Lower lobe of right lung (tissue), 2 donors: ENCODE measurements at regions not wholly inside any gene's neighbourhood (a gene's known extent, or its start where the extent isn't known, plus 50 kb on each side); places are given as distances from the start of the nearest gene placed in this dataset.

ENCODE experiments used
- ATAC-seq, 2 donors: fragments of 200-7000 bp; cut with Tn5 transposase; one replicate each; pipeline ENCODE4 v1.9.1; 2020 to 2022; ENCODE audit warnings: mild to moderate bottlenecking in 2 of 2, moderate library complexity in 2 of 2
- DNase-seq: peaks from one replicate; pipeline ENCODE4 v3.0.0-alpha.2; 2020
- H3K27ac ChIP-seq: fragments of 200-600 bp; one replicate; pipeline ENCODE4 v1.8.0; 2022
- H3K27me3 ChIP-seq: fragments of 200-600 bp; one replicate; pipeline ENCODE4 v1.8.0; 2022; ENCODE audit warnings: low read depth
- H3K36me3 ChIP-seq: fragments of 200-600 bp; one replicate; pipeline ENCODE4 v1.8.0; 2022; ENCODE audit warnings: mild to moderate bottlenecking
- H3K4me1 ChIP-seq: fragments of 200-600 bp; one replicate; pipeline ENCODE4 v1.8.0; 2022
- H3K4me3 ChIP-seq: fragments of 200-600 bp; one replicate; pipeline ENCODE4 v1.8.0; 2022; ENCODE audit warnings: mild to moderate bottlenecking
- H3K9me3 ChIP-seq: fragments of 200-600 bp; one replicate; pipeline ENCODE4 v1.8.0; 2022
- intact Hi-C: fragments of 100-400 bp; cut with DNase I; formaldehyde crosslinking; loops from one replicate; pipeline ENCODE4 v1.11.0; 2022
- TF ChIP-seq, protein P1 (sequence below): fragments of 200-600 bp; IDR thresholded peaks from one replicate; pipeline ENCODE4 v1.8.0; 2022; ENCODE audit warnings: antibody characterized with exemption, mild to moderate bottlenecking
- donor health status: DM: no; HTN: yes; CAD: no; lungs with severe emphysema.

DNA sequence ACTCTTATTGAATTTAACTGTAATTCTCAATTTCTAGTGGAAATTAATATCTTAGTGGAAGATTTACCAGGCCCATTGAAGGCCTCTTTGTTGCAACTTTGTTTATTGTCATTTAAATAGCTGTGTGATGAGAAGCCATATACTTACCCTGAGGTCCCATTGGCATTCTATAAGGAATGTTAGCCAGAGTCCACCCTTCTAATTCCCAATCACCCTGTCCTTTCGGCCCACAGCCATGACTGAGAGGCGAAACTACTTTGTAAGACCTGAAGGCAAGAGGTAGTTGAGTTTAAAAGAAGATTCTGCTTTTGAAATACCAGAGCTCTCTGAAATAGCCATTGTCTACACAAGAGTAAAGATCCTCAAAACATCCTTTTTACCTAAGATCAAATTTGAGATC, 290.5 kb upstream of the RARB start:
- ATAC-seq (no peak), DNase-seq (no peak)
- H3K27me3 ChIP-seq, result no peaks in the 10 kb centered on the region
- H3K4me3 ChIP-seq, result no peak overlapping the region
- intact Hi-C loops, result no loop called here
- no peaks in the 10 kb centered on the region for H3K4me1 ChIP-seq
- H3K9me3 ChIP-seq, result no peaks in the 10 kb centered on the region
- no peaks in the 10 kb centered on the region for H3K36me3 ChIP-seq
- TF ChIP-seq, protein P1, sequence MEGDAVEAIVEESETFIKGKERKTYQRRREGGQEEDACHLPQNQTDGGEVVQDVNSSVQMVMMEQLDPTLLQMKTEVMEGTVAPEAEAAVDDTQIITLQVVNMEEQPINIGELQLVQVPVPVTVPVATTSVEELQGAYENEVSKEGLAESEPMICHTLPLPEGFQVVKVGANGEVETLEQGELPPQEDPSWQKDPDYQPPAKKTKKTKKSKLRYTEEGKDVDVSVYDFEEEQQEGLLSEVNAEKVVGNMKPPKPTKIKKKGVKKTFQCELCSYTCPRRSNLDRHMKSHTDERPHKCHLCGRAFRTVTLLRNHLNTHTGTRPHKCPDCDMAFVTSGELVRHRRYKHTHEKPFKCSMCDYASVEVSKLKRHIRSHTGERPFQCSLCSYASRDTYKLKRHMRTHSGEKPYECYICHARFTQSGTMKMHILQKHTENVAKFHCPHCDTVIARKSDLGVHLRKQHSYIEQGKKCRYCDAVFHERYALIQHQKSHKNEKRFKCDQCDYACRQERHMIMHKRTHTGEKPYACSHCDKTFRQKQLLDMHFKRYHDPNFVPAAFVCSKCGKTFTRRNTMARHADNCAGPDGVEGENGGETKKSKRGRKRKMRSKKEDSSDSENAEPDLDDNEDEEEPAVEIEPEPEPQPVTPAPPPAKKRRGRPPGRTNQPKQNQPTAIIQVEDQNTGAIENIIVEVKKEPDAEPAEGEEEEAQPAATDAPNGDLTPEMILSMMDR, result no peak
- H3K27ac ChIP-seq, result no peak overlapping the region

DNA sequence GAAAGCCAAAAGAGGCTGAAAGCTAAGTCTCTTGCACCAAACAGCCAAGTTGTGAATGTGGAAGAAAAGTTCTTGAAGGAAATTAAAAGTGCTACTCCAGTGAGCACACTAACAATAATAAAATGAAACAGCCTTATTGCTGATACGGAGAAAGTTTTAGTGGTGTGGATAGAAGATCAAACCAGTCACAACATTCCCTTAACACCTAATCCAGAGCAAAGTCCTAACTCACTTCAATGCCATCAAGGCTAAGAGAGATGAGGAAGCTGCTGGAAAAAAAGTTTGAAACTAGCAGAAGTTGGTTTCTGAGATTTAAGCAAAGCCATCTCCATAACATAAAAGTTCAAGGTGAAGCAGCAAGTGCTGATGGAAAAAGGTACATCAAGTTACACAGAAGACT, 288.8 kb upstream of the RARB start:
- TF ChIP-seq, protein P1, result no peak
- Histone ChIP-seq H3K27ac (no peak overlapping the region), H3K36me3 (no peaks in the 10 kb centered on the region), H3K4me3 (no peak overlapping the region), H3K27me3 (no peaks in the 10 kb centered on the region), H3K9me3 (no peaks in the 10 kb centered on the region), H3K4me1 (no peaks in the 10 kb centered on the region)
- intact Hi-C loops, result no loop called here
- ATAC-seq (no peak), DNase-seq (no peak)

DNA sequence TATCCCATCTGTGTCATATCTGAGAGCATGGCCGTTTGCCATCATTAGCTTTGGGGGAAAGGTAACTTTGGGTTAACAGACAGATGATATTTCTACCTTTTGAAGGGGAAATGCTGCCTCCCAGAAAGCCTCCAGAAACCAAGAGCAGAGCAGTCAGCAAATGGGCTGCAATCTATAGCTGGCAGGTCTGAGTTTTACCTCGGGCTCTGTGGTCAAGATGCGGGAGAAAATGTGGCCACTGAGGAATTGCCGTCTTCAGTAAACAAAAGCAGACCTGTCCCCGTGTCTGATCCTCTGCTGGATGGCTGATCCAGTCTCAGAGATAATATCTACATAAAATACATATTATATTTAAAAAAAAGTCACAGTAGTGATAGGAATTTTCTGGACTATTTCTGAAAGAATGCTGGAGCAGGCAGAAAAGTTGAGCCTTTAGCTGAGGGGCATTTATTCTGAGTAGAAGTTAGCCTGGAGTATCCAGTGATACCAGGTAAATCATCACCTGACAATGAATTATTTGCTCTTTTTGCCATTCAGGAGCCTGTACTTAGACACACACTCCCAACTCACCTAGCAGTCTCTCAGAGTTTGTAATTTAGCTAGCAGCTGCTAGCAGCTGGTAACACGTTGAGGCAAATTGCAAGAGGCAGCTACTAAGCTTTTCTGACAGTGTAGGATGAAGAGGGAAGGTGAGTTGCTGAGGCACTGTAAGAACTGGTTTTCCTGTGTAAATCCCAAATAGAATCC, 285.3 kb upstream of the RARB start:
- no peaks in the 10 kb centered on the region for H3K36me3 ChIP-seq
- no peaks in the 10 kb centered on the region for H3K4me1 ChIP-seq
- intact Hi-C loops, result no loop called here
- no peaks in the 10 kb centered on the region for H3K9me3 ChIP-seq
- ATAC-seq (no peak), DNase-seq (no peak)
- no peaks in the 10 kb centered on the region for H3K27me3 ChIP-seq
- TF ChIP-seq, protein P1, result no peak
- no peak overlapping the region for H3K4me3 ChIP-seq
- no peak overlapping the region for H3K27ac ChIP-seq

DNA sequence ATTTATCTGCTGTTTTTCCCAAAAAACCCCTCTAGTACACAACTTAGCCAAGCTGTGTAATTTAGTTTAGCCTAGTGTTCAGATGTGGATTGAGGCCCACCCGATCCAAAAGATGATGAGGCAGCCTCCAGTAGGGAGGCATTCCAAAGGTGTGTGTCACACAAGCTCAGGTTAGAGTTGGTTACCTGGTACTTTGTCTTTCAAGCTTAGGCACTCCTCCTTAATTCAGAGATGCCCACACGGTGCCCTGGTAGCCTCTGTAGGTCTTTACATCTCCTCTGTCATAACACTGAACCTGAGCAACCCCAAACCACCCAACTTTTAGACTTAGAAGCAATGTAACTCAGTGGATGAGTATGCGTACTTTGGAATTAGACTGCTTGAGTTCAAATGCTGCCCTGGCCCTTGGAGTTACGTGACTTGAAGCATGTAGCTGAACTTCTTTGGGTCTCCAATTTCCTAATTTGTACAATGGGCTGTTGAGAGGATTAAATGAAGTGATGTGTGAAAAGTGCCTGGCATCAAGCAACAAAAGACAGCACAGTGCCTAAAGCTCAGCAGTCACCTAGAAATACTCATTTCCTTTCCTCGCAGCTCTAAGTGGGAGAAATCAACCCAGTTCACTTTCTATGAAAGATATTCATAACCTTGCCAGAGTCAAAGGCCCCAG, 284.6 kb upstream of the RARB start:
- DNase-seq (no peak), ATAC-seq (no peak)
- TF ChIP-seq, protein P1, result no peak
- no peaks in the 10 kb centered on the region for H3K4me1 ChIP-seq
- H3K4me3 ChIP-seq, result no peak overlapping the region
- no peaks in the 10 kb centered on the region for H3K27me3 ChIP-seq
- no peaks in the 10 kb centered on the region for H3K9me3 ChIP-seq
- H3K36me3 ChIP-seq, result no peaks in the 10 kb centered on the region
- no peak overlapping the region for H3K27ac ChIP-seq
- intact Hi-C loops, result no loop called here

DNA sequence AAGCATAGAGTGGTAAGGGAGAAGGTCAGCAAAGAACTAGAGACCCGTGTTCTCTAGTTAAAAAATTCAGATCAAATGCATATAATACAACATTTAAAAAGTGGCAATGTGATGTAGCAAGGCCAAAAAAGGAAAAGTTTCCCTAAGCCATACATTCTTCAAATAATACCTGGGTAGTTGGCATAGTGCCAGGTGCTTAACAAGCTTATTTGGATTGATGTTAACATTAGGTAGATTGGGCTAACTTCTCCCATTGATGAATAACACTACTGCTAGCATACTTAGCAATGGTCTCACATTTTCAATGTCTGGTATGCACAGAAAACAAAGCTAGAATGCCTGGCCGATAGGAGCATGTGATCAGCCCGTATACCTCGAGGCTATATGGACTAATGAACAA, 283.6 kb upstream of the RARB start:
- H3K27me3 ChIP-seq, result no peaks in the 10 kb centered on the region
- TF ChIP-seq, protein P1, result no peak
- no peaks in the 10 kb centered on the region for H3K9me3 ChIP-seq
- no peak for DNase-seq
- no peaks in the 10 kb centered on the region for H3K4me1 ChIP-seq
- intact Hi-C loops, result no loop called here
- H3K27ac ChIP-seq, result no peak overlapping the region
- no peak overlapping the region for H3K4me3 ChIP-seq
- no peak for ATAC-seq
- H3K36me3 ChIP-seq, result no peaks in the 10 kb centered on the region
